TTC549 (cell line): ENCODE measurements at regions not wholly inside any gene's neighbourhood (a gene's known extent, or its start where the extent isn't known, plus 50 kb on each side); places are given as distances from the start of the nearest gene placed in this dataset.
"Not testable (repeated sequence)": the region's sequence is repeated elsewhere in the genome, so short reads cannot be mapped to it uniquely, and the experiment has no call there.

ENCODE experiments used
- FAIRE-seq: peaks from 2 replicates; lab custom pipeline; 2012; peaks lifted over from hg19 to GRCh38; lab: Jason Lieb, UNC

DNA sequence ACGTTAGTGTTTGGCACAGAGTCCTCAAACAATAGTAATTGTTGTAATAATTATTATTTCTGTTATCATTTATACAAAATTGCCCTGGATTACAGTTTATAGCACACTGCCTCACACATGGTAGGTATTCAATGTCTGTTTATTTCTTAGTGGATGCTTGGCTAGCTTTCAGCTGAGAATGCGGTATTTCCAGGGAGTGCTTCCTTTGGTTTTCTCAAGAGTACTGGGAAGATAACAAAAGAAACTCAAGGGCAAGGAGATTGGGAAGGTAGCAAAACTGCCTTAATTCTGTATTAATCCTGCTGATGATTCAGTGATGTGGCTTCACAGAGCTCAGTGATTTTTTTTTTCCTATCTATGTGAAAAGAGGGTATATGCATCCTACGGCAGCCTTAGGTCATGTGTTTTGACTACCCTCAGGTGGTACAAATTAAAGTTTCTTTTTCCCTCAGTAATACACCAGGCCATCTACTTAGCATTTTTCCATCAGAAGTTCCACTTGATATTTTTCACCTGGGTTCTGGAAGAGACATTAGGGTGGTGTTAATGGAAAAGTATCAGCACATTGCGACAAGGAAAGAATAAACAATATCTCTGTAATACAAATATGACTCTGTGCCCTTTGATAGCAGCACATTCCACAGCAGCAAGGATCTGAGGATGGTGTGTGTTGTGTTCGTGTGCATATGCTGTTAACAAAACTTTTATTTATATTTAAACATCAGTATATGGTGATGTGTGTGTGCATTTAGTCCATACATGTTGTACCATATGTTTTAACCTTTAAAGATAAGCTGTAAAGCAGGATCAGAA, 124.3 kb upstream of the RASGEF1B start:
- FAIRE-seq: no peak

DNA sequence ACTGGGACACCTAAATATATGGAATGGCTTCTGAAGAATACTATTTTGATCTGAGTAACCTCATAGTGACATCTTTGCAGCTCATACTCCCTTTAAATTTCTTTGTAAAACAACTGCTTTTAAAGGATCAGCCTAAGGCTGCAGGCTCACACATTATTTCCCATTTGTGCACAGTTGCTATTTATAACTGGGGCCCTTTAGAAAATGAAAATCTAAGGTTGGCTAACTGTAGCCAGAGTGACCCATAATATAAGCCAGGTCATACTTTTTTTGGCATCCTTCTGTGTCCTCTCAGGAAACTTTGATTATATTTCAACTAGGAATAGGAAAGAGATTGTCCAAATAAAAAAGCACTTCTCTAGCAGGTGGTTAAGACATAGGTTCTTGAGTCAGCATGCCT, 123.6 kb upstream of the RASGEF1B start:
- FAIRE-seq: no peak

DNA sequence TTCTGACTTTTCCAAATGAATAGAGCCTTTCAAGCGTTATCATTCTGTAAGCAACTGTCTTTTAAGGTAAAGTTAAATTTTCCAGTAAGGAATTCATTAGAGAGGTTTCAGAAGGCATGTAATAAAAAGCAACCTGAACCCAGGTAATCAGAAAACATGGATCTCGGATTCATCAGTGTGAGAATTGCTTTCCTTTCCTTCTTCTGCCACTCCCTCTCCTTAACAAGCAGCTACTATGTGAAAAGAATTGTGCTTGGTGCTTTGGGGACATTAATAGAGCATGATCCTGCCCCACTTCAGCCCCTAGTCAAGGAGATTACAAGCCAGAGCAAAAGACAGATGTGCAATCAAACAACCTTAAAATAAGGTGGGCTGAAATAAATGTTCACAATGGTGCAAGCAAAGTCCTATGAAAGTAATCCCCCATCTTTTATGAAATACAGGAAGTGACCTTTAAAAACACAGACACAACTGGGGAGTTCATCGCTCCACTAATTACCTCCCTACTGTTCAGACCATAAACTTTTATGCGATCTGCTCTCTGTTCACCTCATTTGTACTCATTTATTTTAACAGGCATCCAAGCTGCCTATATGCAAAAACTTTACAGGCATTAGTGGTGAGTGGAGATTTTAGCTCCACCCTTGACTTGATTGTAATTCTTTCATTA, 122.9 kb upstream of the RASGEF1B start:
- no peak for FAIRE-seq

DNA sequence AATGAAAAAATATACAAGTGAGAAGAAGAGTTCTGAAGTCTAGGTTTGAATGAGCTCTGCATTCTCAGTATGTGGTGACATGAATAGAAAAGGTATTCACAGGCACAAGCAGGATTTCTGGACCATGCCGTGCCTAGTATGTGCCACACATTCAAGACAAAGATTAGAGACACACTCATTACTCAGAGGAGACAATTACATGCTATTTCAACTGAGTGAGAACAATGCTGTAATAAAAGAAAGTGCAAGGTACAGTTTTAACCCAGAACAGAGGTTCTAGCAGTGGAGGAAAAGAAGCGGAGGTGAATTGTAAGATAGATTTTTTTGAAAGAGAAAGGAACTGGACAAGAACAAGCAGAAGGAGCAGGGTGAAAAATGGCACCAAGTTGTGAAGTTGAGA, 121.0 kb upstream of the RASGEF1B start:
- no peak for FAIRE-seq

DNA sequence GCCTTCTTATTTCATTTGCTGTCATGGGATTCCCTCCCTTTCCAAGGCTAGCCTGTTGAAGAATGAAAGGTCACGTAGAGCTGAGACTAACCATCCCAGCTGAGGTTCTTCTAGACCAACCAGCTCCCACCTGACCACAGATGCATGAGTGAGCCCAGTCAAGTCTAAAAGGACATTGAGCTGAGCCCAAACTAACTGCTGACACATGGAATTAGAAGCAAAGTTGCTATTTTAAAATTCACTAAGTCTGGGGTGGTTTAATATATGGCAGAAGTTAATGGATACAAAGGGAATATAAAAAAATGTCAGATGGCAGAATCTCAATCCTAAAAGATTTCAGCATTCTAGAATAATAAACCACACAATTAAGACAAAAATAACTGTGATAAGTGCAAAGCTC, 118.9 kb upstream of the RASGEF1B start:
- FAIRE-seq: no peak

DNA sequence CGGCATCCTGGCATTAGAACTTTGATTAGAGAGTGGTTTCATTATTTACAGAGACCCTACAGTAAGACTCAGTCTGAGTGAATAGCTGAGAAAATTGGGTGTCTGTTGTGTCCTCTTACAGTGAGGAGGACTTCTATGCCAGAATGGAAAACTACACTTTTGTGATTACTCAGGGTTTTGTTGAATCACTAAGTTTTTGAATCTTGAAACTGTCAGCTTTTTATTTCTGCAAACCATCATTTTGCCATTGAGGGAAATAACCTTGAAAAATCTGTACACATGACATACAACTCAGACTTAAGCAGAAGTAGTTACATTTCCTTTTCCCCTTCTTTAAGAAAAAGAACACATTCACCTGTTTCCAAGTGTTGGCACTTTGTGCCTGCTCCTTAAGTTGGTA, 117.6 kb upstream of the RASGEF1B start:
- no peak for FAIRE-seq

DNA sequence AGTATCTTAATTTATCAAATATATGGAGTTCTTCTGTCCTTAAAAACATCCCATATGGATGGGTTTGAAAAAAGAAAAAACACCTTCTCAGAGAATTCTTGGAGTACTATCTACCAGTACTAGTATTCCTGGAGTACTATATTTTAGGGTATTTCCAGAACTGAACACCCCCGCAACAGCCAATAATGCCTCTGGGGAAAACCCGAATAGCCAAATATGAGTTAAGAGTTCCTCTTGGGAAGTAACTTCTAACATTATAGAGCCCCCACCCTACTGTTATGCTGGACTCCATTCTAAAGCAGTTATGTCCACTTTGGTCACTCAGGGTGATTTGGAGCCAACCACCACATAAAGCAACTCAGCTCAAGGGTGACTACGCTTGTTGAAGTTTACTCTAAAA, 115.0 kb upstream of the RASGEF1B start:
- no peak for FAIRE-seq

DNA sequence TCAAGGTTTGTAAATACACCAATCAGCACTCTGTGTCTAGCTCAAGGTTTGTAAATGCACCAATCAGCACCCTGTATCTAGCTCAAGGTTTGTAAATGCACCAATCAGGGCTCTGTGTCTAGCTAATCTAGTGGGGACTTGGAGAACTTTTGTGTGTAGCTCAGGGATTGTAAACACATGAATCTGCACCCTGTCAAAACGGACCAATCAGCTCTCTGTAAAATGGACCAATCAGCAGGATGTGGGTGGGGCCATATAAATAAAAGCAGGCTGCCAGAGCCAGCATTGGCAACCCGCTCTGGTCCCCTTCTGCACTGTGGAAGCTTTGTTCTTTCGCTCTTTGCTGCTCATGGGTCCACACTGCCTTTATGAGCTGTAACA, 109.3 kb upstream of the RASGEF1B start:
- not testable (repeated sequence) for FAIRE-seq

DNA sequence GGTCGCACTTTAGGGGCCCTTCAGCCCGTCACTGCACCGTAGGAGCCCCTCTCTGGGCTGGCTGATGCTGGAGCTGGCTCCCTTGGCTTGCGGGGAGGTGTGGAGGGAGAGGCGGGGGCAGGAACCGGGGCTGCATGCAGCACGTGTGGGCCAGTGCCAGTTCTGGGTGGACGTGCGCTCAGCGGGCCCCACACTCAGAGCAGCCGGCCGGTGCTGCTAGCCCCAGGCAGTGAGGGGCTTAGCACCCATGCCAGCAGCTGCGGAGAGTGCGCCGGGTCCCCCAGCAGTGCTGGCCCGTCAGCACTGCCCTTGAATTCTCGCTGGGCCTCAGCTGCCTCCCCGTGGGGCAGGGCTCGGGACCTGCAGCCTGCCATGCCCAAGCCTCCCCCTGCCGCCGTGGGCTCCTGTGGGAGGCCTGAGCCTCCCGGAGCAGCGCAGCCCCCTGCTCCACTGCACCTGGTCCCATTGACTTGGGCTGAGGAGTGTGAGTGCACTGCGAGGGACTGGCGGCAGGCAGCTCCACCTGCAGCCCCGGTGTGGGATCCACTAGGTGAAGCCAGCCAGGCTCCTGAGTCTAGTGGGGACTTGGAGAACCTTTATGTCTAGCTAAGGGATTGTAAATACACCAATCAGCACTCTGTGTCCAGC, 108.8 kb upstream of the RASGEF1B start:
- FAIRE-seq: no peak

DNA sequence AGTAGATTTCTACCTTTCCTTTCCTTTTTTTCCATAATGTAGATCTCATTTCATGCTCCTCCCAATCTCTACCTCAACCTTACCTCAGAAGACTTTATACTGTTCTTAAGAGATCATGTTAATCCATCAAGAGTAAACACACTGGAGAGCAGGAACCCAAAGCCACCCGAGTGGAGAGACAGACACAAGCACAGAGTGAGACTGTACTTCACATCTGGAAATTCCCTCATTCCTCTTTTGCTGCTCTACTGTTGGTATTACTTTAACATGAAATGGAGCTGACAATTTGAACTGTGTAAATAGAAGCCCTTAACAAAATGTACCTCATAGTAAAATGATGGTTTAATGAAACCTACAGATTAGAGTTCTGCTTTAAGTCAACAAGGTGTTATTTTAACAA, 105.7 kb upstream of the RASGEF1B start:
- FAIRE-seq: no peak

DNA sequence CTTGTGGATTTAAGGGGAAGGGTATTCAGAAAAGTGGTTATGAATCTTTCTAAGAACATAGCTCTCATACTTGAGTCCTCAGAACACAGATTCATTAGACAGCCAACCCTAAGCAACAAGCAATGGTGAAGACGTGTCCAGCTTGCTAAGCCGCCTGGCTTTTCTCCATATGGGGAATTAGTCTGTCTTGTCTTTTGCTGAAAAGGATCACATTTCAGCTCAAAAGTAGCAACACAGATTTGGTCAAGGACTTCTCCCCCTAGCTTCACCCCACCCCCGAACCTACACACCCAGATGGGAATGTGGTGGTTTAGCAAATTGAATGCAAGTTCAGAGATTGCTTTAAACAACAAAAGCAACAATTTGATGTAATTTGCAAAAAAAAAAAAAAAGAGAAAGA, 103.3 kb upstream of the RASGEF1B start:
- no peak for FAIRE-seq

DNA sequence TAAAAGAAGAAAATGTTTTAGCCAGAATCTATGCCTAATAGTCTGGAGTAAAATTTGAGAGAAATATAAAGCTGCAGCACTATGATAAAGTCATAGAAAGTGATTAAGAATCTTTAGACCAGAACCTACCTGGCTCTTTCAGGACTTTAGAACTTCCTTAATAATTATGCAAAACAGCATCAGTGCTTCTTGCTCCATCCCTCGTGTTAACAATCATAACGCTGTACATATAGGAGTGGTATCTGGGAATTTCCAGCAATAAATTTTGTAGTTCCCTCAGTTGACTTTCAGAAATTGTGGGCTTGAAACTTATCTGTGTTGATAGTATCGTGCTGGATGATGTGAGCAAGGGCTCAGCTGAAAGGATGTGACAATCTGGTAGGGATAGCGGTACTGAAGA, 102.1 kb upstream of the RASGEF1B start:
- FAIRE-seq: no peak

DNA sequence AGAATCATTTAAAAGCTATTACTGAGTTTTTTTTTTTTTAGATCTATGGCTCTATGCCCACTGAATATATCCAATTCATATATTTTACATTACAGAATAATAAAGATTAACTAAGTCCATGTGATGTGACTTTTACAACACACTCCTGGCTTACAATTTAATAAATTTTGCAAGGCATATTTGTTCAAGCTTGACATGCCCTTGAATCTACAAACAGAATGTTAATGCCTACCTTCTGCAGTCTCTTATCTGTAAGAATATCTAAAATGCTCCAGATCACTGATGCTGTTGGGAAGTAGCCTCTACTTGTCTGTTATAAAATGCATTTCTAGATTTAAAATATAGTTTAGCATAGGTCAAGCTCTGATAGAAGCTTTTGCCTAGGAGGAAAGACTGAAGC, 100.7 kb upstream of the RASGEF1B start:
- no peak for FAIRE-seq

DNA sequence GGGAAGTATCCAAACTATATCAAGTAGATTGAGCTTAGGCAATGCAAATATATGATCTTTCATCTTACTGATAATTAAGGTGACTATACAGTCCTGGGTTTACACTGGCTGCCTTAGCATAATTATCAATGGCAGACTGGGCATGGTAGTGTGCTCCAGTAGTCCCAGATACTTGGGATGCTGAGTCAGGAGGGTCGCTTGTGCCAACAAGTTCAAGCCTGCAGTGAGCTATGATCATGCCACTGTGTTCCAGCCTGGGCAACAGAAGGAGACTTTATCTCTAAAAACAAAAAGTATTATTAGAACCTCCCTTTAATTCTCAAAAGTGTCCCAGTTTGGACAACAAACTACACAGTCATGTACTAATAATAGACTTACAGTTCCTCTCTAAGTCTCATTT, 99.4 kb upstream of the RASGEF1B start:
- no peak for FAIRE-seq

DNA sequence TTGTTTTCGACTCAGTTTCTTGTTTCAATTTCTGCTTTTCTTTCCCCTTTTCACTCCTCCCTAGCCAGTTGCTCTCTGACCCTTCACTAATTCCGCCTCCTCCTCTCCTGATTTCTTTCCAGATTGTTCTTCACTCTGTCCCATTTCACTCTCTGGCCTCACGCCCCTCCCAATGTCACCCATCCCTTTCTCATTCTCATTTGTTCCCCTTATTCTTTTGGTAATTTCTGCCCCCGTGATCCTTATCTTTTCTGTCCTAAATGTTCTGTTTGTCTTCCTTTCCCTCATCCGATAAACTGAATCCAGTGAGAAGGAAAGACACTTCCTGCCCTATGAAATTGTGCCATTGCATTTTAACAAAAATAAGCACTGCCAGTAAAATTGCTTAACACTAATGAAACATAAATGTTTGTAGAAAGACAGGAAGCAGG, 94.5 kb upstream of the RASGEF1B start:
- FAIRE-seq: no peak

DNA sequence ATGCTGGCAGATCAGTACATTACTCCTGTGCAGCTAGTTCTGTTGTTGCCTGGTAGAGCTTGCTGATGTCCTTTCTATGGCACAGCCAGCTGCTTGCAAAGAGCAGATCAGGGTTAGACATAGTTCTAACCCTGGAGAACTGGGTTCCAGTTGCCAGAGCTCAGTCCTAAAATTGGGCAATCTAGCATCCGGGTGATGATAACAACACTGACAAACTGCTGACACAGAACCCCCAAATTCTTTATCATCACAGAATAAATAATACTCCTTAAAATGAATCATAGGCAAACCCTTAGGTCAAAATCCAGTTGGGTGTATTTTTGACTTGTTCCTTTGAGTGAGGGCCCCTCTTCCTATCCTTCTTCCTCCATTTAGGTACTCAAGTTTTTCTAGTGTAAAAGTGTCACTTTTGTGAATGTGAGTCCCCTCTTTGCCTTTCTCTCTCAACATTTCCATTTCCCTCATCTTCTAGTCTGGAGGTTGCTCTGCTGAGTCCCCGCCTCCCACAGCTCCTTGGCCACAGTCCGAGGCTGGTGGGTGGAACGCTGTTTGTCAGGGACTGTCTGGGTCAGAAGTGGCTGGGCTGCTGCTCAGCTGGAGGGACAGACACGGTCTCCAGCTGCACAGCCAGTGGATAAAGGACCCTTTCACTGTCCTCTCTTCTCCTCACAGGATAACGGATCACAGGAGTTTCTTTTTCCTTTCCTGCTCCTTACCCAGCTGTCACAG, 93.6 kb upstream of the RASGEF1B start:
- no peak for FAIRE-seq

DNA sequence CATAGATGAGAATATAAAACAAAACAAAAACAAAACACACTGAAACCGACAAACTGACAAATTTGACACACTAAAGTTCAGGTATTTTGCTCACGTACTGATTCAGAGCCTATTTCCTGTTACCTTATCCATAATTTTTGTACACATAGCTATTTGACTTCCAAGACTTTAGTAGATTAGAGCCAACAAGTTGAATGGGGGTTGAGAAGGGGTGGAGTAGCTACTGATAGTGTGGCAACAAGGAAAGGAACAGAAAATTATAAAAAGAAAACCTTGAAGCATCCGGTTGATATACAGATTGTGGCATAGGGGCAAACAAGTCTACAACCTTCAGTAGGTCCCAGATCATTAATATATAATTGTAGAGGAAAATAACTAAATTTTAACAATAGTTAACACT, 92.3 kb upstream of the RASGEF1B start:
- FAIRE-seq: no peak

DNA sequence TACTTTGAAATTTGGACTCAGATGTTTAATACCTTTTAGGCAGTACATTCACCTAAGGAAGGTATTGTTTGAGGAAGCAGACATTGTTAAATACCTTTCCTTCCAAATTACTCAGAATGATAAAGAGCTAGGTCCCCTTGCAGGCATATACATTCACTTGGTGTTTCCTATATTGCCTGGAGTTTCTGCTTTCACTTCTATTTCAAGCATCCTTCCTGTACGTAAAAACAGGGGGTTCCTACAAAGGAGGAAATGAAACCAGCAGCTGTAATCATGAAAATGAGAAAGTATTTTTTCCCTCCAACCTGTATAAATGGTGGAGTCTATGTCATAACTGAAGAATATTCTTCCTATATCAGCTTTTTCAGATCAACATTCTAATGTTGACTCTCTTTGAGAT, 90.4 kb upstream of the RASGEF1B start:
- no peak for FAIRE-seq

DNA sequence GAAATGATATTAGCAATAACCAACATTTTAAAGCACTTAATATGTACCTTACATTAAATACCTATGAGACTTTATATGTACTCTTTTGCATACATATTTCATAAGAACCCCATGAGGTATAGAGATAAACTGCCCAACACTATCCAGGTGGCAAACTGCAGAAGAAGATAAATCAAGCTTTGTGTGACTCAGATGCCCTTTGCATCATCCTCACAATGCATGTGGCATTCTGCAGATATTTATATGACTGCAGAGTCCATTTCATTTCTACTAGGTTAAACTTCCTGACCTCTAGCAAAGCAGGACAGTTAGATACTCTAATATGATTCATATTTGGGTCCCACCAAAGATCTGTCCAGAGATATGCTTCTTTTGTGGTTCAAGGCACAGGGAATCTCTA, 85.6 kb upstream of the RASGEF1B start:
- FAIRE-seq: no peak

DNA sequence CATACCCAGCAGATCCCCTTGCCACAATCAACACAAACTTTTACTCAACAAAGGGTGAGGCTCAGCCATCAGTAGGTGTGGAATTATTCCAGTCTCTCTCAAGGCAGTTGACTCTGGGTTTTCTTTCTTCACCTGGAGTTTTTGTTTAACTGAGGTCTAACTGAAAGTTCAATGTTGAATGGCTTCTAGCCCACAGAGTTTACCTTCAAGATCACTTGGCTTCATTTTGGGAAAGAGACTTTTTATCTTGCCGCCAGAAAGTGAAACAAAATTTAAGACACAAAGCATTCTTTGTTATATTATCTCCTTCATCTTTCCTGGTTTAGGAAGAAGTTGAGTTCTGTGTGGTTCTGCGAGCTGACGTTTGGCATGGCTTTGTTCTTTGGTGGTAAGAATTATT, 83.8 kb upstream of the RASGEF1B start:
- FAIRE-seq: no peak

DNA sequence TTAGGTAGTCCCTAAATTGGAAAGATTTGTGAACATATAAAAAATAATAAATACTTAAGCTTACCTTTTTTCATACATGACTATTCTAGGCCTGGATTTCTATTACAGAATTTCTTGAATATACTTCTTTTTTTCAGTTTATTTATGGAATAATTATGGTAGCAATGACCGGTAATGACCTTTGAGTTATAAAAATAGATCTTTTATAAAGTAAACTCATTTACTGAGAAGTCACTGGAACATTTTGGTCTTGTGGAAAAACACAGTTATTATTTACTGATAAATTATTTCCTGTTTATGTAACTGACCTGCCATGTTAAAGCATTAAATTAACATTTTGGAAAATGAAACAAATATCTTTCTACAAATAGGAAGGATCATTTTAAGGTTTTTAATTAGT, 80.4 kb upstream of the RASGEF1B start:
- FAIRE-seq: no peak

DNA sequence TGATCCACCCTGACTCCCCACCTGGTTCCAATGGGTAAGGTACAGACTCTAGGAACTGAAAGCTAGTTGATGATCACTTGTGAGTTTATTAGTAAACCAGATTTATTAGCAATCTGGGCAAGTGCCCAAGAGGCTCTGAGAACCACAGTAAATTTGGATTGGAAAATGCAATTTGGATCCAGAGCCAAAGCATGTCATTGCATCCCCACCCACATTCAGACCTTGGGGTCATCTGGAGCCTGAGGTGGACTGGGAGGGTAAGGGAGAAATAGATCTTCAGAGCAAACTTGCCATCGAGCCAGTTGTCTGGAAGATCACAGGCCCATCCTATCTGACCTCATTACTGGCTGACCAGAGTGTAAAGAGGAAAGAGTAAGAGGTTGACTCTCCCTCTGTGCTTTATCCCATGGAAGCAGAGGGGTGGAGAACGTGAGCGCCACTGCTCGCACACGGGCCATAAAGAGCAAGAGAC, 78.7 kb upstream of the RASGEF1B start:
- no peak for FAIRE-seq

DNA sequence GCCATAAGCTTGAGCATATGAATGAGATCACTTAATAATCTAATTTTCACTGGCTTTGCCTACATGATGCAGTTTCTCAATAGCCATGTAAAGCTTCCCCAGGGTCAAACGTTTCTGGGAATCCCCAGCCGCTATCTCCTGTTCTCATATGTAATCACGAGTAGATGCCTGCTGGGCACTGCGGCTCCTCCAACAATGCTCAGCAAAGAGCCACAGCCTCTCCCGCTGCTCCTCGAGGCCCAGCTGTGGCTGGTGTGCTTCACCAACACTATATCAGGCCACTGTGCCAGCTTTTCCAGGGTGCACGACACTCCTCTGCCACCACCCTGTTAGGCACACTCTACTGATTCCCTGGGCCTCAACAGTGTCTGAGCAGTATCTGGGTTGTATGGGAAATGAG, 78.3 kb upstream of the RASGEF1B start:
- no peak for FAIRE-seq
